Liver (tissue), 3 donors: ENCODE measurements at regions not wholly inside any gene's neighbourhood (a gene's known extent, or its start where the extent isn't known, plus 50 kb on each side); places are given as distances from the start of the nearest gene placed in this dataset.
"Not testable (repeated sequence)": the region's sequence is repeated elsewhere in the genome, so short reads cannot be mapped to it uniquely, and the experiment has no call there.

Experiments used
- EGR1 ChIP-seq, 2 donors: IDR thresholded peaks; 2 replicates each; pipeline ENCODE4 v1.6.1; 2016 to 2018; ENCODE audit warnings: antibody characterized with exemption in 2 of 2, low read depth in 2 of 2
- JUND ChIP-seq, 2 donors: IDR thresholded peaks; 2 replicates each; pipeline ENCODE4 v1.6.1; 2016; ENCODE audit warnings: antibody characterized with exemption in 2 of 2
- NR2F2 ChIP-seq: IDR thresholded peaks from 2 replicates; pipeline ENCODE4 v1.6.1; 2016; ENCODE audit warnings: antibody characterized with exemption
- RAD21 ChIP-seq, 2 donors: IDR thresholded peaks; 2 replicates each; pipeline ENCODE4 v1.6.1; 2016; ENCODE audit warnings: antibody characterized with exemption in 2 of 2, mild to moderate bottlenecking in 2 of 2
- RXRA ChIP-seq, 2 donors: IDR thresholded peaks; 2 replicates each; pipeline ENCODE4 v1.6.1; 2017 to 2018; ENCODE audit warnings: antibody characterized with exemption in 2 of 2, mild to moderate bottlenecking in 1 of 2
- SP1 ChIP-seq: IDR thresholded peaks from 2 replicates; pipeline ENCODE4 v1.6.1; 2018; ENCODE audit warnings: antibody characterized with exemption, mild to moderate bottlenecking
- TAF1 ChIP-seq: conservative IDR thresholded peaks from 2 replicates; pipeline ENCODE4 v1.6.1; 2016; ENCODE audit warnings: antibody characterized with exemption, mild to moderate bottlenecking
- TF ChIP-seq, protein P1 (sequence below): fragments of 150-350 bp; IDR thresholded peaks from 2 replicates; pipeline ENCODE4 v1.5.1; 2017; ENCODE audit warnings: improper control_type of control experiment, low read depth, low read length; ENCODE audit not compliant: missing input control
- TF ChIP-seq, protein P2 (sequence below): IDR thresholded peaks from 2 replicates; pipeline ENCODE4 v1.6.1; 2016; ENCODE audit warnings: antibody characterized with exemption
- TF ChIP-seq, protein P3 (sequence below): IDR thresholded peaks from 2 replicates; pipeline ENCODE4 v1.6.1; 2016; ENCODE audit warnings: antibody characterized with exemption
- TF ChIP-seq, protein P4 (sequence below): IDR thresholded peaks from 2 replicates; pipeline ENCODE4 v1.6.1; 2016; ENCODE audit warnings: antibody characterized with exemption, mild to moderate bottlenecking
- donor health status: healthy.
- donor health status: healthy.

DNA sequence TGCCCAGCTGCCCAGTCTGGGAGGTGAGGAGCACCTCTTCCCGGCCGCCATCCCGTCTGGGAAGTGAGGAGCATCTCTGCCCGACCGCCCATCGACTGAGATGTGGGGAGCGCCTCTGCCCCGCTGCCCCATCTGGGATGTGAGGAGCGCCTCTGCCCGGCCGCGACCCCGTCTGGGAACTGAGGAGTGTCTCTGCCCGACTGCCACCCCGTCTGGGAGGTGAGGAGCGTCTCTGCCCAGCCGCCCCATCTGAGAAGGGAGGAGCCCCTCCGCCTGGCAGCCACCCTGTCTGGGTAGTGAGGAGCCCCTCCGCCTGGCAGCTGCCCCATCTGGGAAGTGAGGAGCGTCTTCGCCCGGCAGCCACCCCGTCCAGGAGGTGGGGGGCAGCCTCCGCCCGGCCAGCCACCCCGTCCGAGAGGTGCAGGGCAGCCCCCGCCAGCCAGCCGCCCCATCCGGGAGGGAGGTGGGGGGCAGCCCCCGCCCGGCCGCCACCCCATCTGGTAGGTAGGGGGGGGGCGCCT, 361.4 kb downstream of the ZBBX start:
- TF ChIP-seq, protein P1, sequence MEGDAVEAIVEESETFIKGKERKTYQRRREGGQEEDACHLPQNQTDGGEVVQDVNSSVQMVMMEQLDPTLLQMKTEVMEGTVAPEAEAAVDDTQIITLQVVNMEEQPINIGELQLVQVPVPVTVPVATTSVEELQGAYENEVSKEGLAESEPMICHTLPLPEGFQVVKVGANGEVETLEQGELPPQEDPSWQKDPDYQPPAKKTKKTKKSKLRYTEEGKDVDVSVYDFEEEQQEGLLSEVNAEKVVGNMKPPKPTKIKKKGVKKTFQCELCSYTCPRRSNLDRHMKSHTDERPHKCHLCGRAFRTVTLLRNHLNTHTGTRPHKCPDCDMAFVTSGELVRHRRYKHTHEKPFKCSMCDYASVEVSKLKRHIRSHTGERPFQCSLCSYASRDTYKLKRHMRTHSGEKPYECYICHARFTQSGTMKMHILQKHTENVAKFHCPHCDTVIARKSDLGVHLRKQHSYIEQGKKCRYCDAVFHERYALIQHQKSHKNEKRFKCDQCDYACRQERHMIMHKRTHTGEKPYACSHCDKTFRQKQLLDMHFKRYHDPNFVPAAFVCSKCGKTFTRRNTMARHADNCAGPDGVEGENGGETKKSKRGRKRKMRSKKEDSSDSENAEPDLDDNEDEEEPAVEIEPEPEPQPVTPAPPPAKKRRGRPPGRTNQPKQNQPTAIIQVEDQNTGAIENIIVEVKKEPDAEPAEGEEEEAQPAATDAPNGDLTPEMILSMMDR = not testable (repeated sequence)
- not testable (repeated sequence) for TF ChIP-seq JUND (IDR thresholded peaks at IDR 0.05); SP1; TAF1; RAD21 (IDR thresholded peaks at IDR 0.05); EGR1 (IDR thresholded peaks at IDR 0.05; ENCODE audit: low read depth in 2 of 2); NR2F2; RXRA (IDR thresholded peaks at IDR 0.05)
- TF ChIP-seq, protein P2, sequence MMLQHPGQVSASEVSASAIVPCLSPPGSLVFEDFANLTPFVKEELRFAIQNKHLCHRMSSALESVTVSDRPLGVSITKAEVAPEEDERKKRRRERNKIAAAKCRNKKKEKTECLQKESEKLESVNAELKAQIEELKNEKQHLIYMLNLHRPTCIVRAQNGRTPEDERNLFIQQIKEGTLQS = not testable (repeated sequence)
- TF ChIP-seq, protein P3, sequence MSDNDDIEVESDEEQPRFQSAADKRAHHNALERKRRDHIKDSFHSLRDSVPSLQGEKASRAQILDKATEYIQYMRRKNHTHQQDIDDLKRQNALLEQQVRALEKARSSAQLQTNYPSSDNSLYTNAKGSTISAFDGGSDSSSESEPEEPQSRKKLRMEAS = not testable (repeated sequence)
- TF ChIP-seq, protein P4, sequence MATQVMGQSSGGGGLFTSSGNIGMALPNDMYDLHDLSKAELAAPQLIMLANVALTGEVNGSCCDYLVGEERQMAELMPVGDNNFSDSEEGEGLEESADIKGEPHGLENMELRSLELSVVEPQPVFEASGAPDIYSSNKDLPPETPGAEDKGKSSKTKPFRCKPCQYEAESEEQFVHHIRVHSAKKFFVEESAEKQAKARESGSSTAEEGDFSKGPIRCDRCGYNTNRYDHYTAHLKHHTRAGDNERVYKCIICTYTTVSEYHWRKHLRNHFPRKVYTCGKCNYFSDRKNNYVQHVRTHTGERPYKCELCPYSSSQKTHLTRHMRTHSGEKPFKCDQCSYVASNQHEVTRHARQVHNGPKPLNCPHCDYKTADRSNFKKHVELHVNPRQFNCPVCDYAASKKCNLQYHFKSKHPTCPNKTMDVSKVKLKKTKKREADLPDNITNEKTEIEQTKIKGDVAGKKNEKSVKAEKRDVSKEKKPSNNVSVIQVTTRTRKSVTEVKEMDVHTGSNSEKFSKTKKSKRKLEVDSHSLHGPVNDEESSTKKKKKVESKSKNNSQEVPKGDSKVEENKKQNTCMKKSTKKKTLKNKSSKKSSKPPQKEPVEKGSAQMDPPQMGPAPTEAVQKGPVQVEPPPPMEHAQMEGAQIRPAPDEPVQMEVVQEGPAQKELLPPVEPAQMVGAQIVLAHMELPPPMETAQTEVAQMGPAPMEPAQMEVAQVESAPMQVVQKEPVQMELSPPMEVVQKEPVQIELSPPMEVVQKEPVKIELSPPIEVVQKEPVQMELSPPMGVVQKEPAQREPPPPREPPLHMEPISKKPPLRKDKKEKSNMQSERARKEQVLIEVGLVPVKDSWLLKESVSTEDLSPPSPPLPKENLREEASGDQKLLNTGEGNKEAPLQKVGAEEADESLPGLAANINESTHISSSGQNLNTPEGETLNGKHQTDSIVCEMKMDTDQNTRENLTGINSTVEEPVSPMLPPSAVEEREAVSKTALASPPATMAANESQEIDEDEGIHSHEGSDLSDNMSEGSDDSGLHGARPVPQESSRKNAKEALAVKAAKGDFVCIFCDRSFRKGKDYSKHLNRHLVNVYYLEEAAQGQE = not testable (repeated sequence)
